ENCODE measurements at regions not wholly inside any gene's neighbourhood (a gene's known extent, or its start where the extent isn't known, plus 50 kb on each side); places are given as distances from the start of the nearest gene placed in this dataset.

DNA sequence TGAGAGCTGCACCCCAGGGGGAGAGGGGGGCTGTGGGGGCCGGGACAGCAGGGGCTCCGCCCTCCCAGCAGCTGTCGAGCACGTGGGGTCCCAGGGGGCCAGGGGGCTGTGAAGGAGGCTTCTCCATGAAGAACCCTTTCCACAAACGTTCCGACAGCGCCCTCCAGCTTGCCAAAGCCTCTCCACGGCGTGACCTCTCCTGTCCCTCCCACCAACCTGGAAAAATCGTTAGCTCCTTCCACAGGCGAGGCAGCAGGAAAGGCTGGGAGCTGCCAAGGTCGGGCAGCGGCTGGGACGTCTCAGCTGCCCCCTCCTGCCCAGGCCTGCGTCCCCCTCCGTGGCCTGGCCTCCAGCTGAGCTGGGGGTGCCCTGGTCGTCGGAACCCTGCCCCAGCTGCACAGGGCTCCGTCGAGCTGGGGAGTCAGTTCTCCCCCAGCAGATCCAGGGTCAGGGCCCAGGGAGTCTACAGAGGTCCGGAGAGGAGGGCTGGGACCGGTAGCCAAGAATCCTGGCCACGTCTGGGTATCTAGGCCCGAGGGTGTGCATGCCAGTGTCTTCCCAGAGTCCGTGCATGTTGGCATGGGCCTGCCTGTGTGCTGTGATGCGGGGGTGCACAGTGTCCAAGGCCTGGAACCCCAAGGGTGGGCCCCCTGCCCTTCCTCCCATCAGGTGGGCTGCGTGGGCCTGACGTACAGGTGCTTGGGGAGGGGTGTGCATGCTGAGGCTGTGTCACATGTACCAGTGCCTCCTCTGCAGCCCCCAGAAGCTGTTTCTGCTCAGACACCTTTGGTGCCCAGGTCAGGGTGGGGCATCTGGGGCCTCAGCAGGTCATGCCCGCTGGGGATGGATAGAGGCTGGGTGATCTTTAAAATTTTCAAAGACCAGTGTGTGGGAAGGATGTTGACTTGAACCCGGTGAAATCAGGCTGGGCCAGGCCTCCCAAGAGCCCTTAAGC, 66.5 kb downstream of the UNCX start:
- Histone ChIP-seq H3K79me2 (ENCODE audit: control insufficient read depth, insufficient read depth, low read length) (no peaks in the 10 kb centered on the region), H3K4me1 (ENCODE audit: control insufficient read depth, extremely low read depth, insufficient read depth, low read length) (no peaks in the 10 kb centered on the region), H2AFZ (ENCODE audit: low read length) (no peak overlapping the region), H3K36me3 (ENCODE audit: control insufficient read depth, insufficient read depth, low read length) (no peaks in the 10 kb centered on the region), H4K20me1 (ENCODE audit: control insufficient read depth, extremely low read depth, insufficient read depth, low read length) (no peaks in the 10 kb centered on the region), H3K4me3 (replicated peaks in 1 of 4; ENCODE audit: control extremely low read depth in 1 of 4, insufficient read depth in 1 of 4, low read depth in 3 of 4, low read length in 4 of 4) (no peak overlapping the region), H3K9ac (ENCODE audit: insufficient read depth, low read length) (no peak overlapping the region), H3K27me3 (ENCODE audit: control insufficient read depth, insufficient read depth, low read length) (peaks cover 21% of the 10 kb centered on the region), H3K27ac (ENCODE audit: insufficient read depth, low read length) (no peak overlapping the region), H3K4me2 (ENCODE audit: extremely low read depth, insufficient read depth, low read length) (no peak overlapping the region), H3K9me3 (ENCODE audit: control insufficient read depth, insufficient read depth, low read depth, low read length) (no peaks in the 10 kb centered on the region)
- TF ChIP-seq, protein P1, sequence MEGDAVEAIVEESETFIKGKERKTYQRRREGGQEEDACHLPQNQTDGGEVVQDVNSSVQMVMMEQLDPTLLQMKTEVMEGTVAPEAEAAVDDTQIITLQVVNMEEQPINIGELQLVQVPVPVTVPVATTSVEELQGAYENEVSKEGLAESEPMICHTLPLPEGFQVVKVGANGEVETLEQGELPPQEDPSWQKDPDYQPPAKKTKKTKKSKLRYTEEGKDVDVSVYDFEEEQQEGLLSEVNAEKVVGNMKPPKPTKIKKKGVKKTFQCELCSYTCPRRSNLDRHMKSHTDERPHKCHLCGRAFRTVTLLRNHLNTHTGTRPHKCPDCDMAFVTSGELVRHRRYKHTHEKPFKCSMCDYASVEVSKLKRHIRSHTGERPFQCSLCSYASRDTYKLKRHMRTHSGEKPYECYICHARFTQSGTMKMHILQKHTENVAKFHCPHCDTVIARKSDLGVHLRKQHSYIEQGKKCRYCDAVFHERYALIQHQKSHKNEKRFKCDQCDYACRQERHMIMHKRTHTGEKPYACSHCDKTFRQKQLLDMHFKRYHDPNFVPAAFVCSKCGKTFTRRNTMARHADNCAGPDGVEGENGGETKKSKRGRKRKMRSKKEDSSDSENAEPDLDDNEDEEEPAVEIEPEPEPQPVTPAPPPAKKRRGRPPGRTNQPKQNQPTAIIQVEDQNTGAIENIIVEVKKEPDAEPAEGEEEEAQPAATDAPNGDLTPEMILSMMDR (conservative IDR thresholded peaks at IDR 0.05 in 1 of 2, IDR thresholded peaks at IDR 0.05 in 1 of 2; ENCODE audit: low read depth in 1 of 2, low read length in 2 of 2): no peak
- no peak for TF ChIP-seq EZH2 (IDR thresholded peaks at IDR 0.05; ENCODE audit: low read length, missing control alignments)
- no peak for DNase-seq (ENCODE audit: low read depth in 2 of 2)

GRCh38 chr7:1300206-1300605, 67.5 kb downstream of the UNCX start:
- H3K9me3 ChIP-seq (ENCODE audit: control insufficient read depth, insufficient read depth, low read depth, low read length): no peaks in the 10 kb centered on the region
- no peak overlapping the region for H2AFZ ChIP-seq (ENCODE audit: low read length)
- no peak overlapping the region for H3K4me3 ChIP-seq (replicated peaks in 1 of 4; ENCODE audit: control extremely low read depth in 1 of 4, insufficient read depth in 1 of 4, low read depth in 3 of 4, low read length in 4 of 4)
- DNase-seq (ENCODE audit: low read depth in 2 of 2): no peak
- no peak for TF ChIP-seq EZH2 (IDR thresholded peaks at IDR 0.05; ENCODE audit: low read length, missing control alignments)
- TF ChIP-seq, protein P1 (conservative IDR thresholded peaks at IDR 0.05 in 1 of 2, IDR thresholded peaks at IDR 0.05 in 1 of 2; ENCODE audit: low read depth in 1 of 2, low read length in 2 of 2): no peak
- H3K27me3 ChIP-seq (ENCODE audit: control insufficient read depth, insufficient read depth, low read length): peaks cover 21% of the 10 kb centered on the region
- H3K79me2 ChIP-seq (ENCODE audit: control insufficient read depth, insufficient read depth, low read length): no peaks in the 10 kb centered on the region
- H3K4me1 ChIP-seq (ENCODE audit: control insufficient read depth, extremely low read depth, insufficient read depth, low read length): no peaks in the 10 kb centered on the region
- no peak overlapping the region for H3K4me2 ChIP-seq (ENCODE audit: extremely low read depth, insufficient read depth, low read length)
- no peak overlapping the region for H3K9ac ChIP-seq (ENCODE audit: insufficient read depth, low read length)
- no peaks in the 10 kb centered on the region for H4K20me1 ChIP-seq (ENCODE audit: control insufficient read depth, extremely low read depth, insufficient read depth, low read length)
- no peaks in the 10 kb centered on the region for H3K36me3 ChIP-seq (ENCODE audit: control insufficient read depth, insufficient read depth, low read length)
- H3K27ac ChIP-seq (ENCODE audit: insufficient read depth, low read length): no peak overlapping the region

DNA sequence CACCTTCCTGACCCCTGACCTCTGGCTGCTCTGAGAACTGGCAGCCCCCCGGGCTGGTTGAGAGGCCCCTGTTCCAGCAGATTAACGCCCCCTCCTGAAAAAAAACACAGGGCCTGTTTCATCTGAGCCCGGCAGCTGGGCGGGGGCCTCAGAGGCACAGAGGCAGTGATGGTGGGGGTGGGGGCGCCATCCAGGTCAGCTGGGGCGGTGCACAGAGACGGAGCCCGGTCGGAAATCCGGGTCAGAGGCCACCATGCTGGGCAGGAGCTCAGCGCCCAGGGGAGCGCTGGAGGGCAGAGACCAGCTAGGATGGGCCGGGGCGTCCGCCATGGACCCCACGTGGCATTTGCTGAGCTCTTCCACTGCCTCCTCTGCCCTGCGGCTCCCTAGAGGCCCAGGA, 68.0 kb downstream of the UNCX start:
- H3K4me1 ChIP-seq (ENCODE audit: control insufficient read depth, extremely low read depth, insufficient read depth, low read length): no peaks in the 10 kb centered on the region
- no peaks in the 10 kb centered on the region for H3K9me3 ChIP-seq (ENCODE audit: control insufficient read depth, insufficient read depth, low read depth, low read length)
- no peak overlapping the region for H2AFZ ChIP-seq (ENCODE audit: low read length)
- no peaks in the 10 kb centered on the region for H3K79me2 ChIP-seq (ENCODE audit: control insufficient read depth, insufficient read depth, low read length)
- no peaks in the 10 kb centered on the region for H3K36me3 ChIP-seq (ENCODE audit: control insufficient read depth, insufficient read depth, low read length)
- H3K9ac ChIP-seq (ENCODE audit: insufficient read depth, low read length): no peak overlapping the region
- no peak overlapping the region for H3K4me2 ChIP-seq (ENCODE audit: extremely low read depth, insufficient read depth, low read length)
- no peaks in the 10 kb centered on the region for H4K20me1 ChIP-seq (ENCODE audit: control insufficient read depth, extremely low read depth, insufficient read depth, low read length)
- no peak for DNase-seq (ENCODE audit: low read depth in 2 of 2)
- peaks cover 21% of the 10 kb centered on the region for H3K27me3 ChIP-seq (ENCODE audit: control insufficient read depth, insufficient read depth, low read length)
- no peak overlapping the region for H3K27ac ChIP-seq (ENCODE audit: insufficient read depth, low read length)
- no peak for TF ChIP-seq EZH2 (IDR thresholded peaks at IDR 0.05; ENCODE audit: low read length, missing control alignments)
- H3K4me3 ChIP-seq (replicated peaks in 1 of 4; ENCODE audit: control extremely low read depth in 1 of 4, insufficient read depth in 1 of 4, low read depth in 3 of 4, low read length in 4 of 4): no peak overlapping the region
